ENCODE measurements at regions not wholly inside any gene's neighbourhood (a gene's known extent, or its start where the extent isn't known, plus 50 kb on each side); places are given as distances from the start of the nearest gene placed in this dataset.

DNA sequence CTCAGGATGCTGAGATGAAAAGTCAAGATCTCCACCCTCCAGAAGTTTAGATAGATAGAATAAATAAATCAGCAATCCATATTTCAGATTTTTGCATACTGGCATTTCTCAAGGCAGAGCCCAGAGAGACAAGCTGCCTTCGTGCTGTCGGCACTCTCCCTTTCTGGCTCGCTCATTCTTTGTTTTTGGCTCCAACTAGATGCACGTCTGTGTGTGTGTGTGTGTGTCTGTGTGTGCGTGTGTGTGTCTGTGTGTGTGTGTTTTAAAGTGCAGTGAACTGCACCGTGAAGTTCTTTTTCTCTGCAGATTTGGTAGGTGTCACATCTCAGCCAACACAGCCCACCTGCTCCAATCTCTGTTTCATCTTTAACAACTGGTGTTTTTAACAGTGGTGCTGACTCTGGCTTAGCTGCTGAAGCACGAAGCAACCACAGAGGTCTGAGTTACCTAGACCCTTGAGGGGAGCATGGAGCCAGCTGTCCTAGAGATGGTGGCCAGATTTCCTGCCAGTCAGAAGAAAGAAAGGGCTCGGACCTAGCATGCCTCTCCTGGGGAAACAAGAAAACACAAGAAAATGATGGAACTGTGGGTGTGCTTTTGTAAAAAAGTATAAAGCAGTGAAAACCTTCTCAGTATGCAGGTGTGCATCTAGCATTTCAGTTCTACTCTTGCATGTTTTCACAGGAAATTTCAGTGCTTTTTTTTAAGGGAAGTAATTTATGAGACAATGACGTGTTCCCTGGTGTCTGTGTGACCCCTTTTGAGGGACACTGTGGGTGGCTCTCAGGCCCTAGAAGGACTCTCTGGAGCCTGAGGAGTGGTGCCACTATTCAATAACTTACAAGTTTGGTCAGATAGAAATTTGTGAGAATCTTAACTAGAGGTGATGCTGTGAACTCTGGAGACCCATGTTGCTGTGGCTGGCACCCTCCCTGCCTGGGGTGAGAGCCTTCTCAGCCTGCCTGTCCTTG, 364.3 kb downstream of the RNF144A start:
- in situ Hi-C loops (cut with MboI; ENCODE audit: low sequenced_read_pairs): no loop called here

DNA sequence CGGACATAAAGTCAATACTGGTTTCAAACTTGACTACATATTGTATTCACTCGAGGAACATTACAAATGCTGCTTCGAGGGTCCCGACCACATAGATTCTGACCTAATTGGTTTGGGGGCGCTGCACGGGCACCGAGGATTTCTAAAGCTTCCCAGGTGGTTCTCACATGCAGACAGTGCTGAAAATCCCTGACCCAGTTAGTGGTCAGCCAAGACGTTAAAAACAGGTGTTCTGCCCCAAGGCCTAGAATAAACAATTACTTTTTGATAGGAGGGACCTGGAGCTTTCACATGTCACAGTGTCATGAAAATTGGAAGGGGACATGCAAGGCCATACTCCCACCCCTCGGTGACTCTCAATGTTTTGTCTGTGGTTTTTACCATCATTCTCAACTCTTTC, 368.9 kb downstream of the RNF144A start:
- in situ Hi-C loops (cut with MboI; ENCODE audit: low sequenced_read_pairs): no loop called here

DNA sequence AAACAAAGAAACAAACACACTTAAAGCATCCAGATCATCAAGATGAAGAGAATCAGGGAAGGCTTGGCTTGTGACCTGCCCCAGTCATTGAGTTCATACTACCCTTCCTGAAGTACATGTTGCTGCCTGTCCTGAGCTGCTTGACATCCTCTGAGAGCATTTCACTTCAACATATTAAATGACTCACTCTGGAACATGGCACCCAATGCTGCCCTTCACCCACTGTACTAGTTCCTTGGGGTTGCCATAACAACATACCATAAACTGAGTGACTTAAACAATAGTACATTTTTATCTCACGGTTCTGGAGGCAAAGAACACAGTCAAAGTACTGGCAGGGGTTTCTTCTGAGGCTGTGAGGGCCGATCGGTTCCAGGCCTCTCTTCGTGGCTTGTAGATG, 371.3 kb downstream of the RNF144A start:
- in situ Hi-C loops (cut with MboI; ENCODE audit: low sequenced_read_pairs): no loop called here

DNA sequence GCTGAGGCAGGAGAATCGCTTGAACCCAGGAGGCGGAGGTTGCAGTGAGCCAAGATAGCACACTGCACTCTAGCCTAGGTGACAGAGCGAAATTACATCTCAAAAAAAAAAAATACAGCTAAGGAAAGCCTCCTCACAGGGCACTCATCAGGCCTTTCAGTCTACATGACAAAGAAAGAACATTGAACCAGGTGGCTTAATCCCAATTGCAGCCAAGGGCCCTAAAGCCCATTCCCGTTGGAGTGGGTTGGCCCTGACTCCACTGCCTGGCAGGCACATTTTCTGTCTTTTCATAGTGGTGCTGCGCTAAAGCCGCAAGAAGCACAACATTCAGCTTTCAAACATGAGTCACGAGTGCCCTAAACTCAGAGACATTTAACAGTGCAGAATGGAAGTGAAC, 372.5 kb downstream of the RNF144A start:
- in situ Hi-C loops (cut with MboI; ENCODE audit: low sequenced_read_pairs): no loop called here

DNA sequence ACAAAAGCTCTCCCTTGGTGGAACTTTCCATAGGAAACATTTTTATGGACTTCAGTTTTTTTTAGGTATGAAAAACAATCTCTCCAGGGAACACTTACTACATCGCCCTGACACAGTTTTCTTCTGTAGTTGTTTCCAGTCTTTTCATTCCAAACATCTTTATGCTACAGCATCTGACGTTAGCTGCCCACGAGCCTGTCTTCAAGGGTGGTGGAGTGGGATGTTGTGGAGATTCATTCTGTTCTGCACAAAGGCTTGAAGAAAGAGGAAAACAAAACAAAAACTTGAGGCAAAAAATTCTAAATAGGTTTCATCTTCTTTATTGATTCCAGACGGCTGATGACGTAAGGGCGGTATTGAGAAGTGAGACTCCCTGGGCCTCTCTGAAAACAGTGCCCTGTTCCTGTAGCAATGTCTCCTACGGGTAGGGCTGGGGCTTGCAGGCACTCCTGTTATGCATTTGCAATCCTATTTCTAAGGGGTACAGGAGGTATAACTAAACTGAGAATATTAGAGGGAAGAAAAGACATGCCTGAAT, 375.0 kb downstream of the RNF144A start:
- in situ Hi-C loops (cut with MboI; ENCODE audit: low sequenced_read_pairs): no loop called here

DNA sequence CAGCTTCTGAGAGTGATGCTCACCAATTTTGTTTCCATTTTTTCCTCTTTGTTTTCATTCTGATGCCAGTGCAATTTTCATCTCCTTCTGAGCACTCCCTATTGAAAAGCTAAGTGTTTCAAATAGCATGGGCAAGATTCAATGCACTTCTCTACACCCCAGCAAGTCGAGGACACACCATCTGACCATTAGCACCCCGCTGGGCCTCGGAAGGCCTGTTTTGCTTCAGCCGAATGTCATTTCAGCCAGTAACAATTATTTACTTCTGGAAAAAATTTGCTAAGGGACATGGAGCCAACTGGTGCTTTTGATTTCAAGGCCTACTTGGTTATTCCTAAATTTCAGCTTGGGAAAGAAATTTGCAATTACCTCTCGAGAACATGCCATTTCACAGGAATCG, 392.4 kb downstream of the RNF144A start:
- in situ Hi-C loops (cut with MboI; ENCODE audit: low sequenced_read_pairs): no loop called here

DNA sequence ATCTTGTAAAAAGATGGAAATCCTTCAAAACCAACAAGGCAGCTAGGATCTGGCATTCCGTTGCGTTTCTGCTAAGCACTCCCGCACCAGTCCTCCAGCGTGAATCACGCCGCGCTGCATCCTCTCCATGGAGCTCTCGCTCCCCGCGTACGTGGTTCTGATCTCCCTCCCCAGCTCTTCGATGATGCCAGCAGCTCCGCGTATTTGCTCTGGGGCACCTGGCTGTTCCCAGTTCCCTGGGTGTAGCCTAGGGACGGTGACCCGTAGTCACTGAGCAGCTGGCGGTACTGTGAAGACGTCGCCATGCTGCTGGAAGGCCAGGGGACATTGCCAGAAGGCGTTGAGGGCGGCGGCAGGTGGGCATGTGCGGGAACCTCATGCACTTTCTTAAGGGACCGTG, 407.5 kb downstream of the RNF144A start:
- in situ Hi-C loops (cut with MboI; ENCODE audit: low sequenced_read_pairs): no loop called here

DNA sequence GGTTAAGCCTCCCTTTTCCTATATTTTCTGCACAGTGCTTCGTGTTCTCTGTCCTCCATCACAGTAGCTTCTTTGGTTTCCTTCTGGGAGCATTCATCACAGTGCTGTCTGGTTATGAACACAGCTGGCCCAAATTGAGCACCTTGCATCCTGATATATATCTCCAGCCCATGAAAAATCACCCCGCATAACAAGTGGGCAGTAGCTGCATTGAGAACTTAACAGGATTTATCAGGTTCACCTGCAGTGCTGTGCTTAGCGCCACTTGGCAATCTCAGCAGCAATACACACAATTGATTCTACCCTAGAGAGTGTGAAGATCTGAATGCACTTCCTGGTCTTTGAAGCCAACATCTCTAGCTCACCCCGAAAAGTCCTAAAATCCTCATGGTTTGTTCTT, 408.0 kb downstream of the RNF144A start:
- in situ Hi-C loops (cut with MboI; ENCODE audit: low sequenced_read_pairs): no loop called here

DNA sequence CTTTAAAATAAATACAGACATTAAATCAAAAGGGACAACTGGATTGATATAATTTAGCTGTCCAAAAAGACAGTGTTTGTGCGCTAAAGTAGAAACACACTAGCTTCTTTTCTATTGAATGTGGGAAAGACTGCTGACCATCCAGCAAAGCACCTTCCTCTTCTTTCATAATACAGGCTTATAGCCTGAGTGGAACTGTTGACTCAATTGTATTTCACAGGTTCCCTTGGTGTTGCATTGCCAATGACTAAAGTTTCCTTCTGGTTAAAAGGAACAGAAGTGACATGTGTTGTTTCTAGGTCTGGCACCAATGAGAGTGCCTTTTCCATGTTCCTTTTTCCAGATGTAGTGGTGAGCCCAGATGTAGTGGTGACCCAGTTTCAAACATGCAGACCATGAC, 412.3 kb downstream of the RNF144A start:
- in situ Hi-C loops (cut with MboI; ENCODE audit: low sequenced_read_pairs): no loop called here

DNA sequence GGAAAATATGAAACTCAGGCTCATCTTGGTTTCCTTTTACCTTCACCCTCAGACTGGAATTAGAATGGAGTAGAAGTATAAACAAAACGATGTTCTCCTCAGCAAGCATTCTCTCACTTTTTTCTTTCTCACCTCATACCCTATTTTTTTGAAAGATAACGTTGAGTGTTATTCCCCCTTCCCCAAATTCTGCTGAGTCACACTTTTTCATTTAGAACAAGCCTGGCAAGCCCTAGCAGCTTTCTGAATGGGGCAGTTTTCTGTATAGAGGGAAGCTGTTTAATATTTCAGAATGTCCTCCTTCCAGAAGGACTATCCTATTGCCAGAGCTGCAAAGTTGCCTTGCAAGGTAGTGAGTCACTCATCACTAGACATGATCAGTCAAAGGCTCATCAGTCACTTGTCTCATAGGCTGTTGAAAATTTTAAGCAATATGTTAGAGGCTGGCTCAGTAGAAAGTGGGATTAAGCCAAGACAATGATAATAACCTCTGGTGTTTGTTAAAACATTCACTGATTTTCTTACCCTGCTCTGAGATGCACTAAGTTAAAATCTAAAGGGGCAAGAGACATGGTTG, 416.1 kb downstream of the RNF144A start:
- in situ Hi-C loops (cut with MboI; ENCODE audit: low sequenced_read_pairs): no loop called here

DNA sequence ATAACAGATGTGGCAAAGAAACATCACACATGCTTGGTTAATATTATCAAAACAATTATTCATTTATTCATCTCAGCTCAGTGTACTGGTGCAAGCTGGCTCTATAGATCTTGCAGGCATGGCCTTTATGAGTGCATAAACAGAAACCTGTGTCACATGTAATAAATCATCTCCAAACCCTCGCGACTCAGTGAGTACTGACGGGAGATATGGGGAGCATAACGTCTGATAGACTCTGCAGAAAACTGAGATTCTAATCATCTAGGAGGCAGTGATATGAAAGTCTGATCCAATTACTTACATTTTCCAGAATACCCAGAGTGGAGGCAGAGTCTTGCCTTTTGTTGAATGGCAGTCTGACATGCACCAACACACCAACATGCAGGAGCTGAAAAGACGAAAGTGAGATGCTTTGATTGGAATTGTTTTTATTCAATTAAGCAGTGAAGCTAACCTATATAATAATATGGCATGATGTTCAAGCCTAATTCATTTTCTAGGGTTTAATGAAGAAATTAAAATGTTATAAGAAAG, 416.8 kb downstream of the RNF144A start:
- in situ Hi-C loops (cut with MboI; ENCODE audit: low sequenced_read_pairs): no loop called here

DNA sequence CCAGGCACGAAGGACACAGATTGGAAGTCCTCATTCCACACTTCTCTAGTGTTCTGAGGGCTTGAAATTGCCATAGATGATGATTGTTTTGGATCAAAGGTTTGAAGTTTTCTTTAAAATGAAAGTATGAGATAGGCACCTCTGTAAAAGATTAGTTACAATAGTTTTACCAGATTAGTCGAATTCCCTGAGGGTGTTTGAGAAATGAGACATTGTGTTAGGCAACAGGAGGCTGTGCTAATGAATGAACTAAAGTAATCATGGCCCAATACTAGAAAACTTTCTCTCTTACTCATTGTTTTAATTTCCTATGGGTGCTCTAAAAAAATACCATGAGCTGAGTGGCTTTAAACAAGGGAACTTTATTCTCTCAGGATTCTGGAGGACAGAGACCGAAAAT, 421.7 kb downstream of the RNF144A start:
- in situ Hi-C loops (cut with MboI; ENCODE audit: low sequenced_read_pairs): no loop called here

DNA sequence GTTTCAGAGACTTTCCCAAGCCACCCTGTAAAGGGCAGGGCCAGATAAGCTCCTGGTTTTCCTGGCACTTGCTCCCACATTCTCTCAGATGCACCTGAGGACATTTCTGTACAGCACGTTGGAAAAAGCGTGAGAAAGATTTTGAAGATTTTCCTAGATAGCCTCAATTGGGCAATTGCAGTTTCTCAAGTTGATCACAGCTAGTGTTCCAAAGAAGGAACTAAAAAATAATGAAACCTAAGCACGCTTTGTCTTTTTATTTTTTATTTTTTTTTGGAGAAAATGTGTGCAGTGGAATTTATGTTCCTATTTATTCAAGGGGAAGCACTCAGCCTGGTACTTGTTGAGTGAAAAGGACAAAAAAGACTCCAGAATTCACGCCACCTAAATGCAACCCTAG, 429.1 kb downstream of the RNF144A start:
- in situ Hi-C loops (cut with MboI; ENCODE audit: low sequenced_read_pairs): no loop called here

DNA sequence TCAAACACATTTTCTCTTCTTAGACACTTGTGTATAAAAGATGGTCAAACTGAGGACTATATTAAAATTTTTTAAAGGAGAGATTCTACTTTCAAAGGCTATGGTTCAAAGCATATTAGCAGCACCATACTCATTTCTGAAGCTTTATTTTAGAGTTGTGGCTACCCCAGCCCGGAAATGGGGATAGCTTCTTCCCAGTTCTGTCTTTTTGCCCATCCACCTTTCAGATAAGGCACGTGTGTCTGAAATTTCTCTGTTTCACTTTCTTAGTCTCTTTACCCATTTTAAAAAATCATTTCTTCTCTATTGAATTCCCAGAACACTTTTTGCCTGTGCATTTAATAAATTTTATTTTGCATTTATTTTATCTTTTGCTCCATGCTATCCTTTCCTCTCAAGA, 431.5 kb downstream of the RNF144A start:
- in situ Hi-C loops (cut with MboI; ENCODE audit: low sequenced_read_pairs): no loop called here

DNA sequence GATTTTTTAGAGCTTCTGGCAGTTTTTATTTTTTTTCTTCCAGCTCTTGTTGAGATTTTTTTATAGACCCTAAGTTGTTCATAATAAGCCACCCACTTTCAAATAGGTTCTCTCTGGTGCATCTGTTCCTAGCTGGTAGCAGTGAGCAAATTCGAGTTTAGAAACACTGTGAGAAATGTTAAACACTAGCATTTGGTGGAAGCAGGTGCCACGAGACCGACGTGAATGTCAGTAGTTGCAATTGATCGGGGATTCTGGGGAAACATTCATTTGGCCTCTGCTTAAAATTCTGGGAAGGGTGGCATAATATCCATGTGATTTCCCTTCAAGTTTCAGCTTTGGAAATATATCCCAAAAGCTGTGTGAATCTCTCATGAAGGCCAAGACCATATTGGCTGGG, 435.0 kb downstream of the RNF144A start:
- in situ Hi-C loops (cut with MboI; ENCODE audit: low sequenced_read_pairs): no loop called here

DNA sequence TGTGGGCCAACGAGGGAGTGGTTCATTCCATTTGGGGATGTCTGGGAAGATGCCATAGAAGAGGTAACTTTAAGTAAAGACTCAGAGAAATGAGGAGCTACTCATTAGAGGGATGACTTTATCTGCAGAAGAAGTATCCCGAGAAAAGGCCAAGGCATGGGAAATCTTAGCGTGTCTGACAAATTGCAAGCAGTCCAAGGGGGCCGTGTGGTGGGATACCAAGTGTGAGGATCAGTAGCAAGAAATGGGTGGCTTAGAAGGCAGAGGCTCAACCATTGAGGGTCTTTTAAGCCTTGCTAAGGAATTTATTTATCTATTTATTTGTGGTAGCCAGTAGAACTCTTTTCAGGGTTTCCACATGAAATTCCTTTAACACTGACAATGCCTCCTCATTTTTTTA, 436.4 kb downstream of the RNF144A start:
- in situ Hi-C loops (cut with MboI; ENCODE audit: low sequenced_read_pairs): no loop called here

DNA sequence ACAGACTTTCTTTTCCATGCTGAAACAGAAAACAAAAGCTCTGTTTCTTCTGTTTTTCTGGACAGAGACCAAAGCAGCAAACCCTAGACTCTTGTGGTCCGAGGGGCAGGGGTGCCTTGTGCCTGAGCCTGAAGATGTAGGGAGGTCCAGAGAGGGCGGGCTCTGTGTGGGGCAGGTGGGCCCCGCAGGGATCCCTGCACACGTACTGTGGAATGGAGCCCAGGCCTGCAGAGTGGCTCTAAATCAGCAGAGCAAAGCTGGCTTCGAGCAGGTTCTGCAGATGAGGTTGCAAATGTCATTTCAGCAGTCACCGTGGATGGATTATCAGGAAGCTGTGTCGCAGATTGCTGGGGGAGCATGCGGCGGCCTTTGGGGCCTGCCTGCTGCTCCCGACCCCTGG, 438.6 kb downstream of the RNF144A start:
- in situ Hi-C loops (cut with MboI; ENCODE audit: low sequenced_read_pairs): no loop called here

DNA sequence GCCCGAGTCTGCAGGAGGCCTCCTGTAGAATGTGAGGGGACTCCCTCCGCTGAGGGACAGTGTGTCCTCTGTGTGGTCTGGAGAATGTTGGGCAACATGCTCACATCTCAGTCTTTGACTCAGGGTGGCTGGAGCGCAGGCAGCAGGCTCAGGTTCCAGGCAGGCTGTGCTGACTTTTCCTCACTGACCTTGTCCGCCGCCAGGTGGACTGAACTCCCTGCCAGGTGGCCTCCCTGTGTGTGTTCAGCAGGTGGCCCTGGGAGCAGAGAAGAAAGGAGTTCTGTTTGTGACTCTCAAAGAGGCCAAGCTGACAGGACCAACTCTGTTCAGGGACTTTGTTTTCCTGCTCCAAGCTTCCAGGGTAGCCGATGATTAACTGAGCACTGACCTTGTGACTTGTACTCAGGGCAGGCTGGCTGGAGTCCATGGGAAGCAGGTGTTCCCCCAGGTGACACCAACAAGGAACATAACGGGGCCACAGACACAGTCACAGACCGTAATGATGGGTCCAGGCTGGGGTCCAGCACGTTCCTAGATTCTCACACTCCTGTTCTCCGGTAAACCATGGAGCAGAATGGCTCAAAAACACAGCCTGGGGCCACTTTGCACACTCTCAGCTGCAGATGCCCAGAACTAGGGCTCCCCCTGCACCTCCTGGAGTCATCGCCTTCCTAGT, 439.8 kb downstream of the RNF144A start:
- in situ Hi-C loops (cut with MboI; ENCODE audit: low sequenced_read_pairs): no loop called here

DNA sequence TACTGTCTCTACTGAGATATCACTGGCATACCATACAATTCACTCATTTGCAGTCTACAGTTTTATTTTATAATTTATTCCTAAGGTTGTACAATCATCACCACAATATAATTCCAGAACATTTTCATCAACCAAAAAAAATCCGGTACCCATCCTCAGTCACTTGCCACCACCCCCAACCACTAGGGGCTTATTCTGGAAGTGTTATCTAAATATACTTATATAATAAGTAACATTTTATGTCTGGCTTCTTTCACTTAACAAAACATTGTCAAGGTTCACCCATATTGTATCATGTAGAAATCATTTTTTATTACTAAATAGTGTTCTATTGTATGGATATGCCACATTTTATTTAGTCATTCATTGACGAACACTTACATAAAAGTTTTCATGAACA, 440.8 kb downstream of the RNF144A start:
- in situ Hi-C loops (cut with MboI; ENCODE audit: low sequenced_read_pairs): no loop called here

DNA sequence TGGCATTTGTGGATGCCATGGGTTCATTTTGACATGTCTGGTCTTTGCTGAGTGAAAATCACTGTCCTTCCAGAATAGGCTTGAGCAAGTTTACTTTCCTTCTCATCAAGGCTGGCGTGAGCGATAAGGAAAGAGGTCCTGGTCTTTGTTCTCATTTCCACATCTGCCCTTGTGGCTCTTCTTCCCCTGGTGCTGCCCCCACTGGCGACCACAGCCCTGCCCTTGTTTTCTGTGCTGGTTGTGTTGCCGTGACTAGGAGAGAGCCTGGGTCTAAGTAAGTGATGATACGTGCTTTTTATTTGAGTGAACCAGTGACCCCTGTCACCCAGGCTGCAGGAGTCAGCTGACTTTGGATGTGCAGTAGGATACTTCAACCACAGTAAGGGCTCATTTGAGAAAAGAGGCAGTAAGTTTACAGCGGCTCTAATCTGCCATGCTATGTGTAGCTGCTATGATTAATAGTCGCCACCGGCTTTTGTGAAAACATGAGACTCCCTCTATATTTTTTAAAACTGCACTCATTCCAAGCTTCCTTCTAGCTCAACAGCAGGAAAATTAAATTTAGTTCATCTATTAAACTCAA, 441.7 kb downstream of the RNF144A start:
- in situ Hi-C loops (cut with MboI; ENCODE audit: low sequenced_read_pairs): no loop called here

DNA sequence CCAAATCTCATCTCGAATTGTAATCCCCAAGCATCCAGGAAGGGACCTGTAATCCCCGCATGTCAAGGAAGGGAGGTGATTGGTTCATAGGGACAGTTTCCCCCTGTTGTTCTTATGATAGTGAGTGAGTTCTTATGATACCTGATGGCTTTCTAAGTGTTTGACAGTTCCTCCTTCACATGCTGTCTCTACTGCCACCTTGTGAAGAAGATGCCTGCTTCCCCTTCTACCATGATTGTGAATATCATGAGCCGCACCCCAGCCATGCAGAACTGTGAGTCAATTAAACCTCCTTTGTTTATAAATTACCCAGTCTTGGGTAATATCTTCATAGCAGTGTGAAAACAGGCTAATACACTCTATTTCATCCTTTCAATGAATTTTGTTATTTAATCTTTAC, 446.7 kb downstream of the RNF144A start:
- in situ Hi-C loops (cut with MboI; ENCODE audit: low sequenced_read_pairs): no loop called here
